ENCODE measurements at regions not wholly inside any gene's neighbourhood (a gene's known extent, or its start where the extent isn't known, plus 50 kb on each side); places are given as distances from the start of the nearest gene placed in this dataset.

DNA sequence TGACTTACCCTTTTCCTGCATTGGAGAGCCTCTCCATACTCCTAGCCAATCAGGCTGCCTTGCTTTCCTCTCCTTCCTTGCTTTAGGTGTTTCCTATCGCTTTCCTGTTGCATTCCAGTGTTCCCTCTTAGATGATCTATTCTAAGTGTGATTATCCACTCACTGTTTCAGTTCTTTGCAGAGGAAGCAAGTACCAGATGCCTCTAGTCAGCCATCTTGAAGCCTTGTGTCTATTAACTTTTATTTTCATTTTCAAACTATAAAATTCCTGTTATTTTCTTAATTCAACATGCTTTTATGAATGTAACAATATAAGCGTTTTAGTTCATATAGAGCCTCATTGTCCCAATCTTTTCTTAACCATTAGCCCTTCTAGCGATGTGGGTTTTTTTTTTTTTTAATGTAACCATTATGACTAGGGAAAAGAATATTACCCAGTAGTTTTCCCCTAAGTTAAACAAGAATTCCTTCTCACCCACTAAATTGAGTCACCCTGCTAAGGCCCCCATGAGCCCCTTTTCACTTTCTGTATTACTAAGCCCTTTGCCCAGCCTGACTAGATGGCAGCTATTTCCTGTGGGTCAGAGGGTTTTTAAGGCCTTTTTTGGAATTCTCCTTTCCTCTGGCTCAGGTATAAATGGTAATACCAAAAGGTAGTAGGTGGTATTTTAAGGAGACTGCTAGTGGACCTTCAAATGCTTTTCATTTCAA lies 229.4 kb upstream of the CTNNB1 start:
- TF ChIP-seq, protein P1, sequence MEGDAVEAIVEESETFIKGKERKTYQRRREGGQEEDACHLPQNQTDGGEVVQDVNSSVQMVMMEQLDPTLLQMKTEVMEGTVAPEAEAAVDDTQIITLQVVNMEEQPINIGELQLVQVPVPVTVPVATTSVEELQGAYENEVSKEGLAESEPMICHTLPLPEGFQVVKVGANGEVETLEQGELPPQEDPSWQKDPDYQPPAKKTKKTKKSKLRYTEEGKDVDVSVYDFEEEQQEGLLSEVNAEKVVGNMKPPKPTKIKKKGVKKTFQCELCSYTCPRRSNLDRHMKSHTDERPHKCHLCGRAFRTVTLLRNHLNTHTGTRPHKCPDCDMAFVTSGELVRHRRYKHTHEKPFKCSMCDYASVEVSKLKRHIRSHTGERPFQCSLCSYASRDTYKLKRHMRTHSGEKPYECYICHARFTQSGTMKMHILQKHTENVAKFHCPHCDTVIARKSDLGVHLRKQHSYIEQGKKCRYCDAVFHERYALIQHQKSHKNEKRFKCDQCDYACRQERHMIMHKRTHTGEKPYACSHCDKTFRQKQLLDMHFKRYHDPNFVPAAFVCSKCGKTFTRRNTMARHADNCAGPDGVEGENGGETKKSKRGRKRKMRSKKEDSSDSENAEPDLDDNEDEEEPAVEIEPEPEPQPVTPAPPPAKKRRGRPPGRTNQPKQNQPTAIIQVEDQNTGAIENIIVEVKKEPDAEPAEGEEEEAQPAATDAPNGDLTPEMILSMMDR (IDR thresholded peaks at IDR 0.05; ENCODE audit: low read depth, low read length, missing control alignments), result no peak
- H3K4me3 ChIP-seq (ENCODE audit: low read depth, low read length), result no peak overlapping the region
- DNase-seq (ENCODE audit: low read depth), result no peak

DNA sequence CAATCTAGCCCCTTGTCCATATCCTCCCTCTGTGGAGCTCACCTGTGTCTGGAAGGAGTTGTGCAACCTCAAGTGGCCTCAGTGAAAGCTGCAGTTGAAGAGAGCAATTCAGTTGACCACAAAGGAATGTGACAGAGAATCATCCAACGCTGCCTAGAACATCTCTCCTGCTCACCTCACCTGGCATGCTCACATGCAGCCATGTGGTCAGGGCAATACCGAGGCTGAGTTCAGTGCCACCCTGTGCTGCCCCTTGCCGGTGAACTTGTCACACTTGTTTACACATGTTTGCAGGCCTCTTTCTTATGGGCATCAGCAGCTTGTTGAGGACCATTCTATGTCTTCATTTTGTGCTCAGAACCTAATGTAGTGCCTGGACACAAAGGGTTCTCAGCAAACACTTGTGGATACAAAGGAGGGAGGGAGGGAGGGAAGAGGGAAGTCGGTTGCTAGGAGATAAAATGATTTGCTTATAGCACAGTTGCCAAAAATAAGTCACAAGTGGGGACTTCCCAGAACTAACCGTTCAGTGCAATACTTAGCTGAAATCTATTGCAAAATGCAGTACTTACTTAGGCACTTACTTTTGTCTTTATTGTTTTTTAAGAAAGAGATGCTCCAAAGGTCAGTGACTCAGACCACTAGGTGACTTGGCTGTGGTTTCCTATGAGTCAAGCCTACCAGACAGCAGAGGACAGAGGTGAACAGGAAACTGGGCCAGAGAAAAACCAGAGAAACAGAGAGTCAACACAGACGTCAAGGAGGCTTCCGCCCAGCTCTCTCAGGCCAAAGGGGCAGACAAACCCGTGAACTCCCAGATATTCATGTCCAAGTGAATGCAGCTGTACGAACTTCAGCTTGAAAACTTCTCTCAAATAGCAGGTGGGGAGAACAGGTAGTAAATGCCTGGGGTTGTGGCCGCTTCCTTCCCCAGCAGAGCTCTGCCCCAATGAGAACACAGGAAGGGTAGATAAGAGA lies 227.8 kb upstream of the CTNNB1 start:
- H3K4me3 ChIP-seq (ENCODE audit: low read depth, low read length), result no peak overlapping the region
- peak; percentile 78 for DNase-seq (ENCODE audit: low read depth)
- TF ChIP-seq, protein P1 (IDR thresholded peaks at IDR 0.05; ENCODE audit: low read depth, low read length, missing control alignments), result peak; percentile 37

DNA sequence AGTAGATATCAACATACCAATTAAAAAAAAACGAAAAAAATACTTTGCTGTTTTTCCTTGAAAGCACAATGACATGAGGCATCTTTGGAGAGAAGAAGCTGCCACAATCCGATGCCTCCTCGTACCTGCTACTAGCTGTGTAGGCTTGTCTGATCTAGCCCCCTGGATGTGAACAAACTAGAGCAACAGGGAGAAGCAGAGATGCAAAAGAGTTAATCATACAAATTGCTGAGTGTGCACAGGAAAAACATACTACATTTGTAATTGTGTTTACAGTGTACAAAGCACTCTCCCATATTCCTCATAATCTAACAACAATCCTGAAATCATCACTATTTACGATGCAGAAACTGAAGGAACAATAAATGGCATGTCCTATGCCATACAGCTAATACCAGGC lies 227.0 kb upstream of the CTNNB1 start:
- no peak overlapping the region for H3K4me3 ChIP-seq (ENCODE audit: low read depth, low read length)
- DNase-seq (ENCODE audit: low read depth), result no peak
- TF ChIP-seq, protein P1 (IDR thresholded peaks at IDR 0.05; ENCODE audit: low read depth, low read length, missing control alignments), result no peak

DNA sequence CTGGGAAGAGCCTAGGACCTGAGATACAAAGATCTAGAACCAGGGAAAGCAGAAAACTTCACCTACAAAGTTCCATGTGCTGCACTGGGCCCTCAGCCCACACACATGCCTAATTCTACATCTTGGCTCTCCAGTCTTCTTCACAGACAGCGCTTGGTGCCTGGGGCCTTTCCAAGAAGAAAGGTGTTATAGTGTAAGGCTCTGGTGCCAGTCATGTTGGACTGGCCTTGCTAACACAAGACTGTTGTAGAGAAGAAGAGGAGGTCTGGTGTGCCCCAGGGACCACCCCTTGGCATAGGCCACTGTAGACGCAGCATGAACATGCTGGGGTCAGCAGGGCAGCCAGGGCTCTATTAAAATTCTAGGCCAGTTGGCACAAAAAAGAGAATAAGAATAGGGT lies 226.2 kb upstream of the CTNNB1 start:
- TF ChIP-seq, protein P1 (IDR thresholded peaks at IDR 0.05; ENCODE audit: low read depth, low read length, missing control alignments), result no peak
- no peak for DNase-seq (ENCODE audit: low read depth)
- H3K4me3 ChIP-seq (ENCODE audit: low read depth, low read length), result no peak overlapping the region

DNA sequence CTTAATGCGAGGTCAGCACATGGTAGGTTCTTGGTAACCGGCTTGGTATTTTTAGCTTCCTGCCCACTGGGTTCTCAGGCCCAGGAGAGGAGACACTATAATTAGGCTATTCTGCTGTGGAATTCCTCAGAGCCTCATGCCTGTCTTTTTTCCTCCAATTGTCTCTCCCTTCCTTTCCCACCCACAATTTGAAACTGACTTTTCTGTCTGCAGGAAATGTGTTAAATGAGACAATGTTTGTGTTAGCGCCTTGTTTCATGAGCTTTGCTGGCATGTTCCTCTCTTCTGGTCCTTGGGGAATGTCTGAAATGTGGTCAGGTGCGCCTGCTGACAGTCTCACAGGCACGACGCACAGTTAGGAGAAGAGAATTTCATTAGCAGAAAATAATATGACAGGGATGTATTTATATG lies 223.6 kb upstream of the CTNNB1 start:
- TF ChIP-seq, protein P1 (IDR thresholded peaks at IDR 0.05; ENCODE audit: low read depth, low read length, missing control alignments), result no peak
- H3K4me3 ChIP-seq (ENCODE audit: low read depth, low read length), result no peak overlapping the region
- DNase-seq (ENCODE audit: low read depth), result no peak

DNA sequence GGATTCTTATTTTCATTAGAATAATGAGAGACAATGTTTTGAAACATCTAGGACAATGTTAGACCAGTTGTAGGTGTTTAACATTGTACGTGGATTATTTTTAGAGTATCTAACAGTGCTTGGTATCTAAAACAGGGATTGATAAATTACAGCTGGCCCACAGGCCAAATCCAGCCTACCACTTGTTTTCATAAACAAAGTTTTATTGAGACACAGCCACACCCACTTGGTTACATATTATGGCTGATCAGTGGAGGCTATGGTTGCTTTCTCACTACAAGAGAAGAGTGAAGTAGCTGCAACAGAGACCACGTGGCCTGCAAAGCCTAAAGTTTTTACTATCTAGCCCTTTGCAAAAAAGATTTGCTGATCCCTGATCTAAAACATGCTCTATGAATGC lies 223.1 kb upstream of the CTNNB1 start:
- TF ChIP-seq, protein P1 (IDR thresholded peaks at IDR 0.05; ENCODE audit: low read depth, low read length, missing control alignments), result no peak
- DNase-seq (ENCODE audit: low read depth), result no peak
- no peak overlapping the region for H3K4me3 ChIP-seq (ENCODE audit: low read depth, low read length)

Measured in GM12864 (cell line).